Epithelial cell of prostate (primary cell): ENCODE measurements at regions not wholly inside any gene's neighbourhood (a gene's known extent, or its start where the extent isn't known, plus 50 kb on each side); places are given as distances from the start of the nearest gene placed in this dataset.

Experiments
- DNase-seq: peaks from one replicate; pipeline ENCODE4 v3.0.0-alpha.2; 2011; ENCODE audit warnings: low read depth, low spot score
- H3K27ac ChIP-seq: fragments of 450-650 bp; 2 replicates; pipeline ENCODE4 v1.5.1; 2017; ENCODE audit warnings: mild to moderate bottlenecking

GRCh38 chr11:27783701-27784355 lies 83.6 kb upstream of the BDNF start:
- DNase-seq: no peak
- H3K27ac ChIP-seq: no peak overlapping the region

- H3K27ac ChIP-seq: no peak overlapping the region
- no peak for DNase-seq
Measured at GRCh38 chr11:27777033-27777432, 76.8 kb upstream of the BDNF start.

GRCh38 chr11:27773884-27774283 lies 73.6 kb upstream of the BDNF start:
- no peak for DNase-seq
- no peak overlapping the region for H3K27ac ChIP-seq

GRCh38 chr11:27771516-27771915 lies 71.3 kb upstream of the BDNF start:
- H3K27ac ChIP-seq: no peak overlapping the region
- DNase-seq: no peak

GRCh38 chr11:27770576-27770975 lies 70.3 kb upstream of the BDNF start:
- no peak overlapping the region for H3K27ac ChIP-seq
- DNase-seq: peak; percentile 79

- DNase-seq: no peak
- H3K27ac ChIP-seq: no peak overlapping the region
Measured at GRCh38 chr11:27763736-27764135, 63.5 kb upstream of the BDNF start.

- H3K27ac ChIP-seq: no peak overlapping the region
Measured at GRCh38 chr11:27761356-27761755, 61.1 kb upstream of the BDNF start.

GRCh38 chr11:27757953-27758352 lies 57.7 kb upstream of the BDNF start:
- DNase-seq: no peak
- H3K27ac ChIP-seq: no peak overlapping the region

More at GRCh38 chr11:27761356-27761755, 61.1 kb upstream of the BDNF start:
- DNase-seq: no peak

GRCh38 chr11:27754035-27755017 lies 54.1 kb upstream of the BDNF start:
- no peak for DNase-seq
- no peak overlapping the region for H3K27ac ChIP-seq
